H1 (cell line): ENCODE measurements at regions not wholly inside any gene's neighbourhood (a gene's known extent, or its start where the extent isn't known, plus 50 kb on each side); places are given as distances from the start of the nearest gene placed in this dataset.

Experiments used
- CTCF ChIA-PET: fragments of 300-600 bp; sonication (Branson Sonifier 250); formaldehyde crosslinking; loops from one replicate; lab custom pipeline; 2021; ENCODE audit not compliant: partially characterized antibody; lab: Charles Lee
- POLR2A ChIA-PET: fragments of 300-600 bp; sonication (Branson Sonifier 250); formaldehyde crosslinking; loops from one replicate; lab custom pipeline; 2021; ENCODE audit warnings: inconsistent platforms; ENCODE audit not compliant: partially characterized antibody; lab: Charles Lee
- DNase-seq, 2 experiments: peaks; one replicate each; pipeline versions ENCODE4 v3.0.0 to v3.0.0-alpha.2; 2010 to 2022; ENCODE audit warnings: low spot score in 2 of 2, low read depth in 1 of 2, mixed read lengths in 1 of 2
- FAIRE-seq: peaks from 2 replicates; lab custom pipeline; 2011; peaks lifted over from hg19 to GRCh38; lab: Jason Lieb, UNC
- H2AFZ ChIP-seq: 2 replicates; pipeline ENCODE4 v1.8.1; 2012; ENCODE audit warnings: low read length, inconsistent platforms
- H2AK5ac ChIP-seq: 2 replicates; pipeline ENCODE4 v1.6.1; 2013; ENCODE audit warnings: low read depth, low read length
- H2BK120ac ChIP-seq: replicated peaks from 2 replicates; pipeline ENCODE3; 2013; ENCODE audit warnings: low read depth, low read length, inconsistent platforms
- H2BK12ac ChIP-seq: 2 replicates; pipeline ENCODE4 v1.6.1; 2013; ENCODE audit warnings: low read depth, low read length
- H2BK15ac ChIP-seq: 2 replicates; pipeline ENCODE4 v1.6.1; 2013; ENCODE audit warnings: low read length
- H2BK20ac ChIP-seq: 2 replicates; pipeline ENCODE4 v1.6.1; 2013; ENCODE audit warnings: low read length
- H2BK5ac ChIP-seq: 2 replicates; pipeline ENCODE4 v1.6.1; 2013; ENCODE audit warnings: low read depth, low read length
- H3K14ac ChIP-seq: 2 replicates; pipeline ENCODE4 v1.6.1; 2013; ENCODE audit warnings: inconsistent platforms; ENCODE audit not compliant: insufficient read length
- H3K18ac ChIP-seq: 2 replicates; pipeline ENCODE4 v1.6.1; 2013; ENCODE audit warnings: low read length; ENCODE audit errors: extremely low read depth
- H3K23ac ChIP-seq: 2 replicates; pipeline ENCODE4 v1.6.1; 2013; ENCODE audit warnings: inconsistent platforms; ENCODE audit not compliant: insufficient read length
- H3K23me2 ChIP-seq: 2 replicates; pipeline ENCODE4 v1.6.1; 2013; ENCODE audit warnings: low read depth, low read length
- H3K27ac ChIP-seq: 2 replicates; pipeline ENCODE4 v1.6.1; 2011; ENCODE audit warnings: low read depth, low read length, inconsistent platforms
- H3K27me3 ChIP-seq, 4 experiments: replicated peaks in 1 of 4; 1 replicate in 1 of 4; 2 replicates in 3 of 4; pipeline versions ENCODE4 v1.6.1 to v1.8.1; 2011 to 2013; ENCODE audit warnings: low read length in 3 of 4, mild to moderate bottlenecking in 3 of 4, inconsistent platforms in 2 of 4, mixed read lengths in 2 of 4, moderate library complexity in 1 of 4; ENCODE audit not compliant: control insufficient read depth in 3 of 4, insufficient read depth in 3 of 4; ENCODE audit errors: extremely low read depth in 1 of 4
- H3K36me3 ChIP-seq, 4 experiments: 2 replicates each; pipeline versions ENCODE4 v1.6.1 to v1.8.1; 2011 to 2013; ENCODE audit warnings: mild to moderate bottlenecking in 4 of 4, low read length in 3 of 4, moderate library complexity in 2 of 4, control low read depth in 1 of 4, inconsistent platforms in 1 of 4; ENCODE audit not compliant: insufficient read depth in 4 of 4, control insufficient read depth in 2 of 4
- H3K4ac ChIP-seq: replicated peaks from 2 replicates; pipeline ENCODE3; 2013; ENCODE audit warnings: low read length, low read depth, mixed read lengths, inconsistent platforms; ENCODE audit not compliant: insufficient read length
- H3K4me1 ChIP-seq, 4 experiments: replicated peaks in 1 of 4; 1 replicate in 1 of 4; 2 replicates in 3 of 4; pipeline versions ENCODE4 v1.6.1 to v1.8.1; 2011 to 2013; ENCODE audit warnings: low read length in 3 of 4, inconsistent platforms in 2 of 4, mixed read lengths in 1 of 4; ENCODE audit not compliant: insufficient read depth in 4 of 4, control insufficient read depth in 3 of 4
- H3K4me2 ChIP-seq, 2 experiments: 2 replicates each; pipeline versions ENCODE4 v1.6.1 to v1.8.1; 2011 to 2013; ENCODE audit warnings: low read depth in 2 of 2, low read length in 2 of 2, control low read depth in 1 of 2, inconsistent platforms in 1 of 2, mild to moderate bottlenecking in 1 of 2; ENCODE audit not compliant: insufficient read depth in 1 of 2
- H3K4me3 ChIP-seq, 4 experiments: fragments of 200-600, 300-600 bp in 1 of 4; sonication (generic), shearing (Covaris generic), sonication (Bioruptor Twin) in 1 of 4; 2 replicates each; pipeline versions ENCODE4 v1.5.1 to v1.8.1; 2011 to 2016; ENCODE audit warnings: low read length in 4 of 4, low read depth in 3 of 4, control low read depth in 2 of 4, inconsistent platforms in 2 of 4, mild to moderate bottlenecking in 2 of 4, mixed read lengths in 1 of 4, moderate library complexity in 1 of 4; ENCODE audit not compliant: insufficient read depth in 2 of 4; ENCODE audit errors: extremely low read depth in 1 of 4
- H3K56ac ChIP-seq: replicated peaks from 2 replicates; pipeline ENCODE3; 2013; ENCODE audit warnings: low read depth, mild to moderate bottlenecking, mixed read lengths, low read length, inconsistent platforms; ENCODE audit not compliant: insufficient read length
- H3K79me1 ChIP-seq: 2 replicates; pipeline ENCODE4 v1.6.1; 2013; ENCODE audit warnings: low read depth, low read length, control low read depth
- H3K79me2 ChIP-seq, 2 experiments: 2 replicates each; pipeline versions ENCODE4 v1.6.1 to v1.8.1; 2012 to 2013; ENCODE audit warnings: low read length in 2 of 2, mild to moderate bottlenecking in 2 of 2, inconsistent platforms in 1 of 2; ENCODE audit not compliant: insufficient read depth in 2 of 2, control insufficient read depth in 1 of 2
- H3K9ac ChIP-seq, 4 experiments: replicated peaks in 1 of 4; 1 replicate in 1 of 4; 2 replicates in 3 of 4; pipeline versions ENCODE4 v1.6.1 to v1.8.1; 2011 to 2013; ENCODE audit warnings: low read depth in 3 of 4, low read length in 3 of 4, control low read depth in 2 of 4, mild to moderate bottlenecking in 2 of 4, moderate library complexity in 2 of 4, inconsistent platforms in 1 of 4; ENCODE audit errors: extremely low read depth in 1 of 4
- H3K9me3 ChIP-seq, 2 experiments: 2 replicates each; pipeline versions ENCODE4 v1.6.1 to v1.8.1; 2012 to 2013; ENCODE audit warnings: mild to moderate bottlenecking in 2 of 2, moderate library complexity in 2 of 2, control low read depth in 1 of 2, inconsistent platforms in 1 of 2, low read depth in 1 of 2, low read length in 1 of 2, mixed read lengths in 1 of 2; ENCODE audit not compliant: insufficient read depth in 2 of 2
- H4K20me1 ChIP-seq, 2 experiments: replicated peaks in 1 of 2; 2 replicates each; pipeline versions ENCODE3 to v1.8.1; 2011 to 2013; ENCODE audit warnings: inconsistent platforms in 2 of 2, low read length in 2 of 2, mild to moderate bottlenecking in 1 of 2; ENCODE audit not compliant: insufficient read depth in 2 of 2, control insufficient read depth in 1 of 2
- H4K5ac ChIP-seq: 2 replicates; pipeline ENCODE4 v1.6.1; 2013; ENCODE audit warnings: low read length, low read depth, mixed read lengths, inconsistent platforms; ENCODE audit not compliant: insufficient read length
- H4K8ac ChIP-seq: 2 replicates; pipeline ENCODE4 v1.8.0; 2013; ENCODE audit warnings: mild to moderate bottlenecking, moderate library complexity, low read length, inconsistent platforms; ENCODE audit not compliant: insufficient read depth; ENCODE audit errors: extremely low read depth
- H4K91ac ChIP-seq: replicated peaks from 2 replicates; pipeline ENCODE3; 2013; ENCODE audit warnings: low read length, mixed read lengths, inconsistent platforms; ENCODE audit not compliant: insufficient read length
- BACH1 ChIP-seq: IDR thresholded peaks from 2 replicates; pipeline ENCODE4 v1.6.1; 2012; ENCODE audit warnings: low read length, improper control_type of control experiment
- CBX8 ChIP-seq: fragments of 300-800, 300-1000 bp; sonication (generic); IDR thresholded peaks from 2 replicates; pipeline ENCODE4 v1.7.1; 2016; ENCODE audit warnings: low read depth, low read length, borderline replicate concordance
- CEBPB ChIP-seq: IDR thresholded peaks from 2 replicates; pipeline ENCODE4 v1.6.1; 2012; ENCODE audit warnings: low read depth, low read length
- EP300 ChIP-seq, 2 experiments: IDR thresholded peaks; 1 replicate in 1 of 2; 2 replicates in 1 of 2; pipeline ENCODE4 v1.6.1; 2011 to 2012; ENCODE audit warnings: low read depth in 2 of 2, low read length in 2 of 2, mild to moderate bottlenecking in 2 of 2, borderline replicate concordance in 1 of 2, inconsistent platforms in 1 of 2, moderate library complexity in 1 of 2
- SP1 ChIP-seq: IDR thresholded peaks from 2 replicates; pipeline ENCODE4 v1.6.1; 2011; ENCODE audit warnings: low read depth, low read length
- TAF1 ChIP-seq: IDR thresholded peaks from 2 replicates; pipeline ENCODE4 v1.6.1; 2011; ENCODE audit warnings: mild to moderate bottlenecking, low read depth, low read length
- TEAD4 ChIP-seq: IDR thresholded peaks from 2 replicates; pipeline ENCODE4 v1.6.1; 2012; ENCODE audit warnings: low read depth, low read length, inconsistent platforms, mixed read lengths

- Histone ChIP-seq H2BK20ac (no peak overlapping the region), H3K27me3 (no peaks in the 10 kb centered on the region), H4K20me1 (no peaks in the 10 kb centered on the region), H3K4me3 (no peak overlapping the region), H3K56ac (no peak overlapping the region), H3K14ac (no peak overlapping the region), H3K23me2 (no peaks in the 10 kb centered on the region; the same call in 1 of the 2 replicates), H3K23ac (no peak overlapping the region), H3K4me2 (no peak overlapping the region), H2BK5ac (no peak overlapping the region), H3K4me1 (no peaks in the 10 kb centered on the region; a peak in 1 of 7 replicates), H3K18ac (peak overlapping the region; percentile 40; the same call in 1 of the 2 replicates), H3K27ac (no peak overlapping the region), H3K79me2 (no peaks in the 10 kb centered on the region), H3K9me3 (no peaks in the 10 kb centered on the region), H2BK12ac (no peak overlapping the region), H4K8ac (no peak overlapping the region), H3K4ac (no peak overlapping the region), H4K91ac (no peak overlapping the region), H2BK15ac (no peak overlapping the region), H3K36me3 (no peaks in the 10 kb centered on the region), H3K9ac (no peak overlapping the region), H2AFZ (no peak overlapping the region), H3K79me1 (no peaks in the 10 kb centered on the region), H2BK120ac (no peak overlapping the region), H2AK5ac (no peak overlapping the region), H4K5ac (no peak overlapping the region)
- no peak for TF ChIP-seq EP300 (IDR thresholded peaks at IDR 0.05; ENCODE audit: borderline replicate concordance in 1 of 2, low read depth in 2 of 2, low read length in 2 of 2)
- no peak for TF ChIP-seq BACH1
- no peak for TF ChIP-seq CEBPB
- TF ChIP-seq SP1 = no peak
- TF ChIP-seq CBX8 = no peak
- no peak for TF ChIP-seq TAF1
- no peak for TF ChIP-seq TEAD4
- ChIA-PET POLR2A (no interaction called here), CTCF (interaction anchor here (0.9 to 1.1 kb wide), 2 partner anchors 172 to 595 kb away, joined by 3 to 6 read pairs; no protein-coding TSS in a partner anchor)
- DNase-seq (no peak), FAIRE-seq (no peak)
Observed at GRCh38 chr2:7375901-7376300, 458.7 kb downstream of the RNF144A start.
